Left lung (tissue), 4 donors: ENCODE measurements at regions not wholly inside any gene's neighbourhood (a gene's known extent, or its start where the extent isn't known, plus 50 kb on each side); places are given as distances from the start of the nearest gene placed in this dataset.
A peak's percentile ranks its signal among the peaks of the same experiment; 100 is the strongest.

Source experiments
- ATAC-seq: fragments of 200-7000 bp; cut with Tn5 transposase; one replicate; pipeline ENCODE4 v1.9.1; 2020; ENCODE audit warnings: moderate library complexity
- DNase-seq, 4 donors: peaks; one replicate each; pipeline ENCODE4 v3.0.0-alpha.2; 2013 to 2020
- H3K27ac ChIP-seq, 2 donors: fragments of 200-600 bp; sonication (generic) in 1 of 2; one replicate each; pipeline versions ENCODE4 v1.5.0 to v1.8.0; 2020 to 2021
- H3K27me3 ChIP-seq, 2 donors: fragments of 200-600 bp; sonication (generic) in 1 of 2; one replicate each; pipeline versions ENCODE4 v1.5.0 to v1.8.0; 2020 to 2021
- H3K36me3 ChIP-seq, 2 donors: fragments of 200-600 bp; sonication (generic) in 1 of 2; one replicate each; pipeline versions ENCODE4 v1.5.0 to v1.8.0; 2020 to 2021
- H3K4me1 ChIP-seq, 2 donors: fragments of 200-600 bp; one replicate each; pipeline ENCODE4 v1.8.0; 2021
- H3K4me3 ChIP-seq, 2 donors: fragments of 200-600 bp; sonication (generic) in 1 of 2; one replicate each; pipeline versions ENCODE4 v1.5.0 to v1.8.0; 2020 to 2021; ENCODE audit warnings: mild to moderate bottlenecking in 1 of 2
- H3K9me3 ChIP-seq, 2 donors: fragments of 200-600 bp; sonication (generic) in 1 of 2; one replicate each; pipeline versions ENCODE4 v1.5.0 to v1.8.0; 2020 to 2021
- CTCF ChIP-seq, 2 donors: fragments of 200-600 bp; sonication (generic) in 1 of 2; IDR thresholded peaks; one replicate each; pipeline versions ENCODE4 v1.5.0 to v1.8.0; 2021; ENCODE audit warnings: antibody characterized with exemption in 2 of 2
- intact Hi-C, 2 donors: fragments of 100-400 bp; cut with DNase I; formaldehyde crosslinking; loops; one replicate each; pipeline versions ENCODE4 v1.11.2 to v1.14.2; 2022
- donor health status: DM: no; HTN: yes; CAD: no.
- donor health status: DM: no; HTN: no; CAD: no.

DNA sequence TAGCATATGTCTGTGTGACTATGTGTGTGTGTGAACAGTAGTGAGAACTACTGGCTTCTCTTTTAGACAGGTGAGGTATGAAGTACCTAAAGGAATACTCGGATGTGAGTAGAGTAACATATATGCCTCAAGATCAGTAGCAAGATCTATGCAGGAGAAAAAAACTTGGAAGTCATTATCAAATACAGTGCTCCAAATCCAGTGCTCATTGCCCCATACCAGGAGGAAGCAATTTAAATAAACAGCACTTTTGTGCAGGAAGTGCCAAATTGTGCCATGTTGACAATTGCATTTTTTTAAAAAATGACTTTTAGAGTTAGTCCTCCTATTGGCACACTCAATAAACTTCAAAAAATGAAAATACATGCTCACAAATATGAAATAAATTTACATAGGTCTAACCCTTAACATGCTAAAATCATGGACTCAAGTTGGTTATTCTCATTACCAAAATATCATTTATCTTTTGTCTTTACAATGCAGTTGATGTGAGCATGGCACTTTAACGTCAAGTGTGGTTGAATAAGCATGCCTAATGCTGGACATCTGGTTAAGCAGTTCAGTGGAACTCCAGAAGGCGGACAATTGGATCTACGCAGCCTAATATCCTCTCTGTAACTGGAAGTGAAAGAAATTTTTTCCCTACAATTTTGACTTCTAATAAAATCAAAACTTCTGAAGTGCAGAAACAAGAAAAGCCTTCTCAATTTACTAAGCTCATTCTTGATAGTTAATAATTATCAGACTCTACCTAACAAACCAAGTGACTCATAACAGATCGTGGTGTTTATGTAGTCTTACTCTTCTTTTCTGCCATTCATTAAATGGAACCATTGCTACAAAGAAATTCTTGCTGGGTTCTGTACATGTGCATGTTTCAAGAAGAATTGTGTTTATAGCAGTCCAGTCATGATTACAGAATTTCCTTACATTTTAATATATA, 195.2 kb downstream of the MDFIC start:
- Histone ChIP-seq H3K9me3 (no peaks in the 10 kb centered on the region), H3K4me3 (no peak overlapping the region), H3K27ac (no peak overlapping the region), H3K36me3 (no peaks in the 10 kb centered on the region), H3K4me1 (no peaks in the 10 kb centered on the region), H3K27me3 (no peaks in the 10 kb centered on the region)
- no peak for TF ChIP-seq CTCF (IDR thresholded peaks at IDR 0.05)
- DNase-seq (no peak), ATAC-seq (peak; percentile 68)
- intact Hi-C loops = no loop called here

- intact Hi-C loops = no loop called here
- no peak for ATAC-seq
Measured at GRCh38 chr7:115113776-115114175, 191.9 kb downstream of the MDFIC start.

GRCh38 chr7:115113131-115113530, 191.2 kb downstream of the MDFIC start:
- Histone ChIP-seq H3K9me3 (no peaks in the 10 kb centered on the region), H3K4me3 (no peak overlapping the region), H3K27me3 (no peaks in the 10 kb centered on the region), H3K4me1 (no peaks in the 10 kb centered on the region), H3K27ac (no peak overlapping the region), H3K36me3 (no peaks in the 10 kb centered on the region)
- no peak for TF ChIP-seq CTCF (IDR thresholded peaks at IDR 0.05)
- DNase-seq (no peak), ATAC-seq (no peak)
- intact Hi-C loops = no loop called here

More at GRCh38 chr7:115113776-115114175, 191.9 kb downstream of the MDFIC start:
- no peak for TF ChIP-seq CTCF (IDR thresholded peaks at IDR 0.05)
- Histone ChIP-seq H3K36me3 (no peaks in the 10 kb centered on the region), H3K27me3 (no peaks in the 10 kb centered on the region), H3K4me3 (no peak overlapping the region), H3K4me1 (no peaks in the 10 kb centered on the region), H3K27ac (no peak overlapping the region), H3K9me3 (no peaks in the 10 kb centered on the region)
- DNase-seq = no peak

- Histone ChIP-seq H3K27me3 (no peaks in the 10 kb centered on the region), H3K4me3 (no peak overlapping the region), H3K36me3 (no peaks in the 10 kb centered on the region), H3K27ac (no peak overlapping the region), H3K9me3 (no peaks in the 10 kb centered on the region), H3K4me1 (no peaks in the 10 kb centered on the region)
- intact Hi-C loops = no loop called here
- TF ChIP-seq CTCF (IDR thresholded peaks at IDR 0.05) = no peak
- DNase-seq = no peak
- ATAC-seq = no peak
Measured at GRCh38 chr7:115110523-115110922, 188.6 kb downstream of the MDFIC start.

- no peak overlapping the region for H3K4me3 ChIP-seq
- no peaks in the 10 kb centered on the region for H3K4me1 ChIP-seq
- DNase-seq (no peak), ATAC-seq (no peak)
- no peak overlapping the region for H3K27ac ChIP-seq
- no peaks in the 10 kb centered on the region for H3K36me3 ChIP-seq
- no peaks in the 10 kb centered on the region for H3K27me3 ChIP-seq
- intact Hi-C loops = no loop called here
- TF ChIP-seq CTCF (IDR thresholded peaks at IDR 0.05) = no peak
- no peaks in the 10 kb centered on the region for H3K9me3 ChIP-seq
Measured at GRCh38 chr7:115106316-115106715, 184.4 kb downstream of the MDFIC start.
